HS-5 (cell line): ENCODE measurements at regions not wholly inside any gene's neighbourhood (a gene's known extent, or its start where the extent isn't known, plus 50 kb on each side); places are given as distances from the start of the nearest gene placed in this dataset.

Experiments used
- DNase-seq: peaks from one replicate; pipeline ENCODE4 v3.0.0-alpha.2; 2012; ENCODE audit warnings: low read depth

DNA sequence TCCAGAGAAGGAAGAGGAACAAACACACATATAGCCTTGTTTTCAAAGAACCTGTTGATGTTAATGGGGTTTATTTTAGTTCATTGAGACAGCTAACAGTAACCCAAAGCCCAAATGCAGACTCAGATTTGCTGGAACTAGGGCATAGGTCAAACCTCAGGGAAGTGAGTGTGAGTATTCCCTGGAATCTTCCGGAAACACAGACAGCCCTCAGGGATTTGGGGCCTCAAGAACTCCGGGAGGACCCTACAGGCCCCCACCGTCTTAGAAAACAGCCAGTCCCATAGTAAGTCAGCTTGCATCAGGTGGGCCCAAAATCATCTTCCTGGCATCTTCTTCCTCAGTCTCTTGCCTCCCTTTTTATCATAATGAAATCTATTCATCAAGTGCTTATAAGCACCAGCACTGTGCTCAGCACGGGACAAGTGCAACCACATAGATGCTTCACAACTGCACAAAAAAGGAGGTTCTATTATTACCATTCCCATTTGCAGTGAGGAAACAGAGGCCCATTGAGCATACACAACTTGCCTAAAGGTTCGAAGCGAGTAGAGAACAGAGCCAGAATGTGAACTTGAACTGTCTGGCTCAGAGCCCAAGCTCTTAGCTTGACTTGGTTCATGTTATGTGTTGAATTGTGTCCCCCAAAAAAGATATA, 50.2 kb upstream of the BCL11A start:
- no peak for DNase-seq

DNA sequence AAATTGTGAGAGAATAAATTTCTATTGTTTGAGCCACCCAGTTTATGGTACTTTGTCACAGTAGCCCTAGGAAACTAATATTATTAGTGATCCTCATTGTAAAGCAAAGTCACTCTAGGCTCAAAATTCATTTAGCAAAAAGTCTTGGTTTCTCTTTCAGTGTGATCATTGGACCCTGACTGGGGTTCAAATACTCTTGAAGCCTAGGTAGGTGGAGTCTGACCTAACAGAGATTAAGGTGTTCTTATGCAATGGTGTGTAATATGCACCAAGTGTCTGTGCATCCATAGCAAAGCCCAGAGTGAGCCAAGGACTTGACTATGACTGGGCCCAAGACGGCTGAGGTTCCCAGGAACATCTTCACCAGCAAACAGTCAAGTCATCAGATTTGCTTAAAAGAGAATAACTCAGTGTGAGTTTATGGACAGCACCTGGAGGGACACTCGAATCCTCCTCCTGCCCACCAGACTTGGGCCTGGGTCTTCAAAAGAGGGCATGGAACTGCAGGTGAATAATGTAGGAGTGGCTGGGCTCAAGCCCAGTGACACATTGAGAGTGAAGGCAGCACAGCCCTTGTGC, 51.1 kb upstream of the BCL11A start:
- no peak for DNase-seq

DNA sequence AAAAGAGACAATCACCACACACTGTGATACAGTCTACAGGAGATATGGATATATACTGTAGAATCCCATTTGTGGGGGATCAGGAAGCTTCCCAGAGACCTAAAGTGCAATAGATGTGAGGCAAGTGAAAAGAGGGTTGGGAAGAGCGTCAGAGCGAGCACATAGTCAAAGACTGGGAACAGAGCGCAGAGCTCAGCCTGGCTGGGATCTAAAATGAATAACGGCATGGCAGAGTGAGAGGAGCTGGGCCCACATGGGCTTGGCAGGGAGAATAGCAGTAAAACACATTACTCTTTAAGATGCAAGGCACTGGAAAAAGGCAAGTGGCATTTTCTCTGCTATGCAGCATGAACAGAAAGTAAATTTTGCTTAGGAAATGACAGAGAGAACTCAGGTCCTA, 52.4 kb upstream of the BCL11A start:
- no peak for DNase-seq

DNA sequence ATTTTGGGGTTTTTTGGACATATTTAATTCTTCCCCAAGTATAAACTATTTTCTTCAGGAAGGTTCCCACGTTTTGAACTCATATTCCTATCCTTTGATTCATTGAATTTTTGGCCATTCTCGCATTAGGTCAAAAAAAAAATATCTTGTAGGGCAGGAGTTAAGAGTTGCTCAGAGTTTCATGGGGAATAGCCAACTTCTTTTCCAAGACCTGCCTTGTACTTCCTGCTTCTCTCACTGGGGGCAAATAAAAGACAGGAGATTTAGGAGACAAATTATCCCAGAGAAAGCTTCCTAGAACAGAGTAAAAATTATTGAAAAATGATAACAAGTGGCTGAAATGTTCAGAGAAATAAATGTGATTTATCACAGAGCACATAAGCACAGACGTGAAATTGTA, 55.2 kb upstream of the BCL11A start:
- DNase-seq, result no peak

DNA sequence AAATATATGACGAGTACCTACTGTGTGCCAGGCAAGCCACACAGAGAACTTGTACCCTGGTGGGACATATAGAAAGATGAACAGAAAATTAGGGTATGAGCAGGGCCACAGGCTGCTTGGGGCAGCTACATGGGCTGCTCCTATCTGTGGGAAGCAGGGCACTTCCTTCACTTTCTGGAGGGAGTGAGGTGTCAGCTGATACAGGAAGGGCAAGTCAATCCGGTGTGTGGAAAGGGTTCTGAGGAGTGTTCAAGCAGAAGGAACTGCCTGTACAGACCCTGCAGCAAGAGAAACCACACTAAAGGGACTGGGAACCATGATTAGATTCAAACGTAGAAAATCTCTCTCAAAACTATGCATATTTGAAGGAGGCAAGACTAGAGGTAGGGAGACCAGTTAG, 58.6 kb upstream of the BCL11A start:
- no peak for DNase-seq

DNA sequence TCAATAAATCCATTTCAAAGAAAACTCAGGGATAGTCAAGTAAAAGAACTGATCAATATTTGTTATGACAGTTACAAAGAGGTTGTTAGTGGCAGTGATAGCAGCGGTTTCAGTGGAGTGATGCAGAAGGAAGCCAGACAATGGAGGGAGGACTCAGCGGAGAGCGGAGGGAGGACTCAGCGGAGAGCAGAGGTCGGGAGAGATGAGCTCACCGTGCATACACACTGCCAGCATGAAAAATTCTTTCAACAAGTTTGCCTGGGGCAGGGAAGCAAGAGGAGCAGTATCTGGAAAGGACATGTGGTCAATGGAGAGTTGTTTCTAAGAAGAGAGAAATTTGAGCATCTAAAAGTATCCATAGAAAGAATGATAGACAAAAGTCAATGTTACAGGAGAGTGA, 60.9 kb upstream of the BCL11A start:
- no peak for DNase-seq

DNA sequence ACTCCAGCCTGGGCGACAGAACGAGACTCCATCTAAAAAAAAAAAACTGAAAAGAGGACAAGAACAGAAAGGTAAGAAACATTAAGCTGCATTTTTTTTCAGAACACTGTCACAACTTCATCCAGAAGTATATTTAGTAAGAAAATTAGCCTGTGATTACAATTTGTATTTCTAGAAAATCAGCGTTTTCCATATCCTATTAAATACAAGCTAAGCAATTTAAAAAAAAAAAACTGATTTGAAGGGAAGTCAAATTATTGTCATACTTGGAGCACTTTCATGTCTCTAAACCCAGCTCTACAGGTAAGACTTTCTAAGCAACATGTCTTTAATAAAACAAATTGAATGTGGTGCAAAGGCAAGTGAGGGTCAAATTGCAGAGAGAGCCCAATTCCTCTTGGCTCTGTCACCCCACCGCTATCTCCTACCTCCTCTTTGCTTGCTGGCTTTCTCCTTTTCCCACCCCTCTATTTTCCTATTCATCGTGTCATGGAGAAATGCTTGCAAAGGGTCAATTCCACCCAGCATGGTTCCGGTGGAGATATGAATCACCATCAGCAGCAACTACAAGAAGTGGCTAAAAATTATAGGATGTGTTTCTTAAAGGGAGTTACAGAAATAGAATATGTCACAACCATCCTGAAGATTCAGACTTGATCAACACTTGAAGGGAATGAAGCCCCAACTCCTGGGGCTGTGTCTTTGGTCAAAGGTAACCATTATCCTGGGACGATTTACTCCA, 68.4 kb upstream of the BCL11A start:
- DNase-seq, result no peak

DNA sequence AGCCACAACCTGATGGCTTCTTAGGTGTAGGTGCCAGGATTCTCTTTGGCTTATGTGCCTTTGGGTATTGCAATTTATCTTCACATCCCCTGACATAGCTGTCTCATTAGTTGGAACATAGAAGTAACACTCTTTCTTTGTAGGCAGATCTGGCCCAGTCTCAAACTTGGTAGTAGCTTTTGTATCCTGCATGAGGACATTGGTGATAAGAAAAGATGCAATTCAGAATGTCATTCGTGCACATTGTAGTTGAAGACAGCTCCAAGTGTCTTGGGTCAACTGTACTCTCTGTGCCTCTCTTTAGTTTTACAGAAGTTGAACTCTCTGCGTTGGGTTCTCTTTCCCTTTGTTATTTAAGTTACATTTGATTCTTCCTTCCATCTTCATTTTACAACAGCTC, 69.6 kb upstream of the BCL11A start:
- no peak for DNase-seq

DNA sequence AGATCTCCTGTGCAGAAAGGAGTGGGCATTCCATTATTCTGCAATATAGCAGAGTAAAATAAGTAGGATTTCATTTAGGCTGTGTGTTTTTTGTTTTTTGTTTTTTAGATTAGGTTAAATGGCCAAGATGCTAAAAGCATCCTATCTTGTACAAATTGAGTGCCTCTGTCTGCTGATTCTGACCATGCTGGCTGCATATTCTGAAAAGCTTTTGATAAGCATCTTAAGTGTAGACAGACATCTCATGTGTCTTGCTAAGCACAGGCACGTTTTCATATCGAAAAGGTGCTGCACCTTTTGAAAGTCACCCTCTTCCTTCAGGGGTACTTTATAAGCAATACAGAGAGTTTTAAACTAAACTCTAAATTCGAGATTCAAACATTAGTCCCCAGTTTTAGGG, 74.0 kb upstream of the BCL11A start:
- no peak for DNase-seq

DNA sequence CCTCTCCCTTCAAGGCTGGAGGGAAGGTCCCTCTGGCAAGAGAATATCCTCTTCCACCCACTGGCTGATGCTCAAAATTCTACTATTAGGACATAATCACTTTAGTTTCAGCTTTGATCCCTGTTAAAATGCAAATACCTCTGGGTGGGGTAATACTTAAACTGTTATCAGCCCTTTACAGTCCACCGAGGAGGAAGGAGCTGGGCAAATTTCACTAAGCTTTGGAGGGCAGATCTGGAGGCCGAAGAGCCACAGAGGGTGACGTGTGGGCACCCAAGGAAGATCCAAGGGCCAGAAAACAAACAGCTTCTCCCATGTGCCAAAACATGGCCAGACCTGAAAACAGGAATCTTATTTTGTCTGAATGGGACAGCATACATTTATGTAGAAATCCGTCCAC, 74.6 kb upstream of the BCL11A start:
- DNase-seq, result no peak

DNA sequence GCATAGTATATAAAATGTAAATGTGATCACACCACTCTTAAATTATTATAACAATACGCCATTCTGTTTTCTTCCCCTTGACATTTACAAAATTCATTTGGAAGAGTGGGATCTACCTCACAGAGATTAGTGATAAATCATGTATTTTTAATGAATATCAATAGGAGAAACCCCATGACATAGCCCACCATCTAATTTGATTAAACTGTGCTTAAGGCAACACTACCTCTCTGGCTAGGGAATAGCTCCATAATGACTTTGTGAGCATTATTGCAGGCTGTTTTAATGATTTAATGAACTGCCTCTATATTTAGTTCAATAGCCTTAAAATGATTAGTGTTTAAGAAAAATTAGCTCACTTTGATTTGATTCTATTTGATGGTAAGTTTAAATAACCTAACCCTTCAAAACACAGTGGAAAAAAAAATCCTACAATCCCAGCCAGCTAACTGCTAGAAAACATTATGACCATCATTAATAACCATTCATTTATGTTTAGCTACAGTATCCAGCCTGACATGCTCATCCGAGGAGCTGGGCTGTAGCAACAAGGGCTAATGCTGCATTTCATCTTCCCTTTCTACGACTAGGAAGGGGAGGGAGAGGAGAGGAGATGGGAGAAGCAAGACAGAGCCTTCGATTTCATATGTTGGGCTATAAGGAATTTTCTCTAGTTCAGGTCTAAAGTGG, 75.3 kb upstream of the BCL11A start:
- no peak for DNase-seq

DNA sequence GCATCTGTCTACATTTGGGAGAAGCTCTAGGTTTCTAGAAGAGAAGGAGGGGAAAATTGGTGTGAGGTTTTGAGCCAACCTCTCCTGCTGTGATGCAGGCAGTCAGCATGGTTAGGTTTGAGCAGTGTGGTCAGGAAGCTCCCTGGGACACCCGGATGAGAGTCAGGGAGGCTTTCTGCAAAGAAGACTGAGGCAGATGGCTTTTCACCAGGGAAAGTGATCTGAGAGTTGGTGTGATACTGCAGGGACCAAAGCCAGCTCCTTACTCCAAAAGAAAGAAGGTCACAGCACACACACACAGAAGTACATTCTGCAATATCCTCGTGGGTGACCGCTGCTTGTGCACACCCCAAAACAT, 75.8 kb upstream of the BCL11A start:
- DNase-seq, result no peak

DNA sequence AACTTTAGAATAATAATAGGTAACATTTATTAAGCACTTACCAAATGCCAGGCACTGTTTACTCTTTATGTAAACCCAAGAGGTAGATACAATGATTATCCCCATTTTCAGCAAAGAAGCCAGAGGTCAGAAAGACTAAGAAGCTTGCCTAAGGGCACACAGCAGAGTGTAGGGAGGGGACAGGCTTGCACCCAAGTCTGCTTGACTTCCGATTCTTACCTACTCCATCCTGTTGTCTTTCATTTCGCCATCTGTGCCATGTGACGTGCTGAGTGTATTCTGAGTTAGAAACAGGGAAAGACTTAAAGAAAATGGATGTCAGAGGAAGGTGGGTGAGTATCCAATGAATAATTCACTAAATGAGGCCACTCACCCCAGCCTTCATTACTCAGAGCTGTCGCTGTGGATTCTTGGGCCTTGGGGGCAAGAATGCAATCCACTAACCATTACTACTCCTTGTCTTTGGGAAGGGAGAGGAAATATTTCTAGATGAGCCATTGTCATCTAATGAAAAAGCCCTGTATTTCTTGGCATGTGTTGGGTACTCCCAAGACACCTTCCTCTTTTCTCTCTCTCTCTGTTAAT, 76.4 kb upstream of the BCL11A start:
- no peak for DNase-seq

DNA sequence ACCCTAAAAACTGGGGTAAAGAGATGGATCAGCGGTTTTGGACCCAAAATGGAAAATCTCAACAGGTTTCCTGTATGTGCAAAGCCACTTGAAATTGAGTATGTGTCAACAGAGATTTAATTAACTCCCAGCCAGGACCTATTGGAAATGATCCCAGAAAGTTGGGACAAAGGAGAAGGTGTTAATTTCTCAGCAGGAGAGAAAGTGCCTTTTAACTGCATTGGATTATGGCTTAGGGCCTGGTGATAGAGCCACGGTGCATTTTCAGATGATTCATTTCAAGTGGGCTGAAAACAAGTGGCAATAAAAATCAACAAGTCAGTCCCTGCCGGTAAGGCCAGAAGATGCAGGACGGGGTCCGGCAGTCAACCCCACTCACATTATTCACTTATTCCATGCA, 80.2 kb upstream of the BCL11A start:
- no peak for DNase-seq

DNA sequence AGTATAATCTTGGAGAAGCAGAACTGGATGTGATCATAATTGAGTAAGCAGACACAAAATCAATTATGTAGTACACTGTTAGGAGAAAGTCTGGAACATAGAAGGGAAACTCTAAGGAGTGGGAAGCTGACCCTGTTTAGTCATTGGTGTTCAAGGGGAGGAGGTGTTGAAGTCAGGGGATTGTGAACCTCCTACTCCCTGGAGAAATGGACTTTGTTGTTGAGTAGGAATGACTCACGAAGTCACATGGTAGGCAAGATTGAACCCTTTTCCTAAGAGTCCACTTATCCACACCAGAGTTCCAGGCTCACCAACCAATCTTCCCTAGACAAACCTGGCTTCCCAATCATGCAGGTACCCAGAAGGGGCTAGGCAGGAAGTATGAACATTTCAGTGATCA, 81.0 kb upstream of the BCL11A start:
- no peak for DNase-seq

DNA sequence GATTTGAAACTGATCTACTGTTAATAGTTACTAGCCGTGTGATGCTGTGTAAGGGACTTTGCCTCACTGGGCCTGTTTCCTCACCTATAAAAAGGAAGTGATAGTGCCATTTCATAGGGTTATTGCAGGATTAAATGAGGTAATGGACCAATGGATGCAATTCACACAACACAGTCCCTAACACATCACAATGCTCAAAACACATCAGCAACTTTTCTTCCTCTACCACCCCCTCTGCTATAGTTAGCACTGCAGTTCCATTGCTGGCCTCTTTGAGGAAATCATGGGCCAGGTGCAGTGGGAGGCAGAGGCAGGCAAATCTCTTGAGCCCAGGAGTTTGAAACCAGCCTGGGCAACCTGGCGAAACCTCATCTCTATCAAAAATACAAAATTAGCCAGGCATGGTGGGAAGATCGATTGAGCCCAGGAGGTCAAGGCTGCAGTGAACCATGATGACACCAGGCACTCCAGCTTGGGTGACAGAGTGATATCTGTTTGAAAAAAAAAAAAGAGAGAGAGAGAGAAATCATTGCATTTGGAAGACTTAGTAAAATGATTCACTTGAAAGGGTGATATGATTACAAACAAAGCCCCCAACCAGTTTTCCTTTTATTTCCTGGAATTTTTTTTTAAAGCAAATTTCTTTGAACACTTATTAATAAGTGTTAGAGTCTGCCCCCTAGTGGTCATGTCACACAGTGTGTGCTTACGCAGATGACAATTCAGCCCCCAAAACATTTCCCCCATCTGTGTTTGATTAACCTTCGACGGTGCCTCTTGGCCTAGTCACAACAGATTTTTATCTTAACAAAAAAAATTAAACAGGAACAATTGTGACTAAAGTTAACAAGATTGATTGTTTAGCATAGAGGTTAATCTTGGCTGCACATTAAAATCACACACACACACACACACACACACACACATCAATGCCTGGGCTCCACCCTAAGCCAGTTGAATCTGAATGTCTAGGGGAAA, 88.6 kb upstream of the BCL11A start:
- DNase-seq, result peak; percentile 32

DNA sequence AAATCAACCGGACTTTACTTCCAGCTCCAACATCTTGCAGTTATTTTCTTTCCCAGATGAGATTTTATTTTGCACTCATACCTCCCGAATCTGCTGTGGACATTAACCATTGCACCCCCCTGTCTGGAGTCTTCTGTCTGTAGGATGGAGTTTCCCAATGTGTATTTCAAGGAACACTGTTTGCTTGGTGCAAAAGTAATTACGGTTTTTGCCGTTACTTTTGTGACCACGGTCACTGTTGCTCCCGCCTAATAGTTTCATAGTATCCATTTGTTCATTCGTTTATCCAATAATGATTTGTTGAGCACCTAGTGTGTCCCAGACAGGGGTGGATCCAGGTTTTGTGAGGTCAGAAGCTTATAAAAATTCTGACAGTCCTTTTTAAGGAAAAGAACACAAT, 90.3 kb upstream of the BCL11A start:
- DNase-seq, result no peak

DNA sequence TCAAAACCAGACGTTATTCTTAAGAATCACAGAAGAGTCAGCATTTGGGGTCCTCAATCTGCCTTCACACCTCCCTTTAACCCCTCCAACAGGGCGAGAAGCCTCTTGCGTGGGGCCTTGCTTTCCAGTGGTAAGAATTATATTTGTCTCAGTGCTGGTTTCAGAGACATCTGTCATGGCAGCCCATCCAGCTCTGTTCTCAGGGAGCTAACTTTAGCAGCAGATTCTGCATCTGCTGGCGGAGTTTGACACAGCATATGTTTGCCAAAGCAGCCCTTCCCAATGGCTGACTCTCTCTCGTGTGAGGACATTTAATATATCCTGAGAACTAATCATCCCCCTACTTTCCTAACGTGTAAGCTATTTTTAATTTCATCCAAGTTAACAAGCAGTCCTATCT, 91.5 kb upstream of the BCL11A start:
- no peak for DNase-seq

DNA sequence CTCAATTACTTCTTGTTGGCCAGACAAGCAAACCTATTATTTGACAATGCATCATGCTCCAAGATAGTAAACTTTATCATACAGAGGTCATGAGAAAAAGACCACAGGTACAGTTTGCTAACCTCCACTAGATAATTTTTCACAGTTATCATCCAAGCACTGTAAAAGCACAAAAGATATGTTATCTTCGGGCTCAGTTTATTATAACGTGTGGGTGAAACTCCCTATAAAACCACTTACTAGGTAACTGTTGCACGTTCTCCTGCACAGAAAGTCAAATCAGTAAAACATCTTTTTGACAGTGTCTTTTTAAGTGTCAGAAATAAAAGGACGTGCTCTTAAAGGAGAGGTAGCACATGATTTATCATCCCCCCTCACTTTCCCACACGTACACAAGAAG, 94.7 kb upstream of the BCL11A start:
- DNase-seq, result no peak

DNA sequence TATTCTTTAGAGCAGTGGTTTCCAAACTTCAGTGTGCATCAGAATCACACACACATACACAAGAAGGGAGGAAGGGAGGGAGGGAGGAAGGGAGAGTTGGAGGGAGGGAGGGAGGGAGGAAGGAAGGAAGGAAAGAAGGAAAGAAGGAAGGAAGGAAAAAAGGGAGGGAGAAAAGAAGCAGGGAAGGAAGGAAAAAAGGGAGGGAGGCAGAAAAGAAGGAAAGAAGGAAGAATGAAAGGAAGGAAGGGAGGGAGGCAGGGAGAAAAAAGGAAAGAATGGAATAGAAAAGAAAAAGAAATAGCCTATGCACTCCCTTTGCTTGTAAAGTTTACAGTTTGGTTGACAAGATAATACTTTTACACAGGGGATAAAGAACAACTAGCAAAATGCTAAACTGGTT, 96.3 kb upstream of the BCL11A start:
- DNase-seq, result no peak

DNA sequence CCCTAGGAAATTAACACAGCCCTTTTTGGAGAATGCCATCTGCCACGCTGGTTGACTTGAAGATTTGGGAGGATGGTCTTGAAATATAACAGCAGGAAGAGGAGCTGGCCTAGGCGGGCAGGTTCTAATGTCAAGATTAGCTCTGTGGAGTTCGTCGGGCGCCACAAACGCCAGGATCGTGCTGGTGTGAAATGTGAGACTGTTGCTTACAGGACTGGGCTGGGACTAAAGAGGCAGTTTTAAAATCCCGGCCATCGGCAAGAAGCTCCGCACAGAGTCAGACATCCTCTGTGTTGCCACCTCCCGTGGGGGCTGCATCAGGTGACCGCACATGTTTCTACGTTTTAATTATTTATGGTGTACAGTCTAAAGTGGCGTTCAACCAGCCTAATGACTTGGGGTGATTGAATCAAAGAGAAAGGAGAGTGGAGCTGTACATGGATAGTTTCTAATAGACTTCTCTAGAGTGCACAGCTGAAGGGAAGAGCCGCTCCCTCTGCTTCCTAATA, 99.4 kb upstream of the BCL11A start:
- DNase-seq, result no peak
